ENCODE measurements at regions not wholly inside any gene's neighbourhood (a gene's known extent, or its start where the extent isn't known, plus 50 kb on each side); places are given as distances from the start of the nearest gene placed in this dataset.

DNA sequence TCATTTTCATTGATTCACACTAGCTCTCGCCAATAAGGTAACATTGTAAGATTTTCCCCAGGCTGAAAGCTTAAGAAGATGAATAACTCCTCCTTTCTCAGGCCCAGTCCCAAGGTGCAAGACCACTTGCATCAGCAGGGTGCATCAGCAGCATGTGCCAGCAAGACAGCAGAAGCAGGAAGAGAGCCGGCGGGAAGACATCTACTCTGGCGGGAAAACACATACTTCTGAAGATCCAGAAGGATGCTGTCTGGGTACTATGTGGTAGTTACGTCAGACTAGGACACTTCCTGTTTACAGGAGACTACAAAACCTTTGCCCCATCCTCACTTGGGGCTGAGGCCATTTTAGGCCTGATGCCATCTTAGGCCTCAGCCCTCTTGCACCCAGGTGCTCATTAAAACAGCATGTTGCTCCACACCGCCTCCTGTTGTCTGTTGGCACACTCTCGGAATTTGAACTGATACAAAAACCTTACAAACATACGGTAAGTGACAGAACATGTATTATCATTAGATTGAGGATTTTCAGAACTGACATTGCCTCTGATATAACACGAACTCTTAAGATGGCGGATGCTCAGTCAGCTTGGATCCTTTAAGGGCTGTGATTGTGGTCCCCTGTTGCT, 886.5 kb upstream of the EPHA5 start:
- TF ChIP-seq POLR2AphosphoS5 (IDR thresholded peaks at IDR 0.05) (no peak), POLR2A (IDR thresholded peaks at IDR 0.05) (no peak)
- TF ChIP-seq, protein P1, sequence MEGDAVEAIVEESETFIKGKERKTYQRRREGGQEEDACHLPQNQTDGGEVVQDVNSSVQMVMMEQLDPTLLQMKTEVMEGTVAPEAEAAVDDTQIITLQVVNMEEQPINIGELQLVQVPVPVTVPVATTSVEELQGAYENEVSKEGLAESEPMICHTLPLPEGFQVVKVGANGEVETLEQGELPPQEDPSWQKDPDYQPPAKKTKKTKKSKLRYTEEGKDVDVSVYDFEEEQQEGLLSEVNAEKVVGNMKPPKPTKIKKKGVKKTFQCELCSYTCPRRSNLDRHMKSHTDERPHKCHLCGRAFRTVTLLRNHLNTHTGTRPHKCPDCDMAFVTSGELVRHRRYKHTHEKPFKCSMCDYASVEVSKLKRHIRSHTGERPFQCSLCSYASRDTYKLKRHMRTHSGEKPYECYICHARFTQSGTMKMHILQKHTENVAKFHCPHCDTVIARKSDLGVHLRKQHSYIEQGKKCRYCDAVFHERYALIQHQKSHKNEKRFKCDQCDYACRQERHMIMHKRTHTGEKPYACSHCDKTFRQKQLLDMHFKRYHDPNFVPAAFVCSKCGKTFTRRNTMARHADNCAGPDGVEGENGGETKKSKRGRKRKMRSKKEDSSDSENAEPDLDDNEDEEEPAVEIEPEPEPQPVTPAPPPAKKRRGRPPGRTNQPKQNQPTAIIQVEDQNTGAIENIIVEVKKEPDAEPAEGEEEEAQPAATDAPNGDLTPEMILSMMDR (IDR thresholded peaks at IDR 0.05), result no peak
